RPMI7951 (cell line): ENCODE measurements at regions not wholly inside any gene's neighbourhood (a gene's known extent, or its start where the extent isn't known, plus 50 kb on each side); places are given as distances from the start of the nearest gene placed in this dataset.
A peak's percentile ranks its signal among the peaks of the same experiment; 100 is the strongest.
"Not testable (repeated sequence)": the region's sequence is repeated elsewhere in the genome, so short reads cannot be mapped to it uniquely, and the experiment has no call there.

Experiments
- DNase-seq: peaks from one replicate; pipeline ENCODE4 v3.0.0-alpha.2; 2012; ENCODE audit warnings: low read depth

DNA sequence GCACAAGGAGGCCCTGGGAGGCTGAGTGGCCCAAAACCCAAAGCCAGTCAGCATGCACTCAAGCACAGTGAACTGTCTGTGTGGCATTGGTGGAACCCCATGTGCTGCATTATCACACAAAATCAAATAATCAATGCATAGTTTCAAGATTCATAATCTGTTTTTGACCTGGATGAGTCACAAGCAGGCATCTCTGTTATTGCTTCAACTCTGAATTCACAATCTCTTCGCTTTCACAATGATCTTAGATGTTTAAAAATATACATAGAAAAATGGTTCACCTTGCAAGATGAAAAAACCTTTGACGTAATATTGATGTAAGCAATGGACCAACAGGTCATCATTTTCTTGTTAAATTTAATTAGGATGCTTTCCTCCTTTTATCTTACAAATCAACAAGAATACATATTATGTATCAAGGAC lies 455.4 kb downstream of the IRS2 start:
- no peak for DNase-seq

DNA sequence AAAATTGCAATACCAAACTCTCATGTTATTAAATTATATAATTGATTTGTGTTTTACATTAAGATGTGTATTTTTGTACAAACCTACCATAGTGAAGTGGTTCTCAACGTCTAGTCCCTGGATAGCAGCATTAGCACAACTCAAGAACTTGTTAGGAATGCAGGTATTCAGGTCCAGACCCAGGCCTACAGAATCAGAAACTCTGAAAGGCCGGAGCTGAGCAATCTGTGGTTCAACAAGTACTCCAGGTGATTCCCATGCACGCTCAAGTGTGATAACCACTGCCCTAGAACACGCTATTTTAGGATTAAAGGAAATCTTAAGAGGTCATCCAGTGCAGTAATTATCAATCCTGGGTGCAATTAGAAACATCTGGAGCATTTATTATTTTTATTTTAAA lies 456.3 kb downstream of the IRS2 start:
- no peak for DNase-seq

DNA sequence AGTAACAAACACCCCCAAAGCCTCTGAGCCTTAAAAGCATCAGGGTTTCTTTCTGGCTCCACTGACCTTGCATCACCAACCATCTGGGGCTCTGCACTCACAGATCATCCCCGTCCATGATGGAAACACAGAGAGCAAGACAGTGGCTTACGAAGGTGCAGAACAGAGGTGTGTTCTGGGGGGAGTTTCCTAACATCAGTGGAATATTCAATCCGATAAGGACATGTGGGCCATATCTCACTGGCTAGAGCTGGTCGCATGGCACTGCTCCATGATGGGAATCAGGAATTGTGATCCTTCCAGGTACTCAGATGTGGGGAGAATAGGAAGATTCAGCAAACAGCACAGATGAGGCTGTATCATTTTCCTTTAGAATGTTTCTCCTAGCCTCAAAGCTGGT lies 457.2 kb downstream of the IRS2 start:
- no peak for DNase-seq

DNA sequence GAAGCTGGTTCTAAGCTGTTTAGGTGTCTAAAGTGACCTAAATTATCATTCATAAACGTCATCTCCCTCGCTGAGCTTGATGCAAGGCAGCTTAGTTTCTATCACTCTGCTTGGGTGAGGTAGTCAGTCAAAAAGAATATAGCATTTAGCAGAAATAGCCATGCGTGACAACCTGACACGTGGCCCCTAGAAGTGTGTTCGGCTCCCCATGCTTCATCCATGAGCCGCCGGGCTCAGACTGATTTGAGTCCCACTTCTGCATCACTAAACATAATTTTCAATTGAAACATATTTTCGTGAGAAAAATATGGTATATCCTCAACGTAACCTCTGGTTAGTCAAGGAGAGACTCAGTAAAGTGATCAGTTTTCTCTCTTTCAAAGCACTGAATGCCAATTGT lies 459.8 kb downstream of the IRS2 start:
- no peak for DNase-seq

DNA sequence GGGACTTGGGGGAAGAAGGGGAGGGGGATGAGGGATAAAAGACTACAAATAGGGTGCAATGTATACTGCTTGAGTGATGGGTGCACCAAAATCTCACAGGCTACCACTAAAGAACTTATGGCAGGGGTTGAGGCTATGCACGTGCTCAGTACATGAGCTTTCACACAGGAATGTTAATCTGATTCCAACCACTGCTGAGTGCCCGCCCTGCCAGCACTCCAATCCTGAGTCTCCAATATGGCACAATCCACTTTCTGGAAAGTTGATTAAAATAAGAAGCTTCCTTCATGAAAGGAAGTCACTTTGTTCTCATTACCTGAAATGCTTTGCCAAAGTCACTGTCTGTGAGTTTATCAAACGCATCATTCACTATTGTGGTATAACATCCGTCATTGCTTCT lies 463.0 kb downstream of the IRS2 start:
- no peak for DNase-seq

DNA sequence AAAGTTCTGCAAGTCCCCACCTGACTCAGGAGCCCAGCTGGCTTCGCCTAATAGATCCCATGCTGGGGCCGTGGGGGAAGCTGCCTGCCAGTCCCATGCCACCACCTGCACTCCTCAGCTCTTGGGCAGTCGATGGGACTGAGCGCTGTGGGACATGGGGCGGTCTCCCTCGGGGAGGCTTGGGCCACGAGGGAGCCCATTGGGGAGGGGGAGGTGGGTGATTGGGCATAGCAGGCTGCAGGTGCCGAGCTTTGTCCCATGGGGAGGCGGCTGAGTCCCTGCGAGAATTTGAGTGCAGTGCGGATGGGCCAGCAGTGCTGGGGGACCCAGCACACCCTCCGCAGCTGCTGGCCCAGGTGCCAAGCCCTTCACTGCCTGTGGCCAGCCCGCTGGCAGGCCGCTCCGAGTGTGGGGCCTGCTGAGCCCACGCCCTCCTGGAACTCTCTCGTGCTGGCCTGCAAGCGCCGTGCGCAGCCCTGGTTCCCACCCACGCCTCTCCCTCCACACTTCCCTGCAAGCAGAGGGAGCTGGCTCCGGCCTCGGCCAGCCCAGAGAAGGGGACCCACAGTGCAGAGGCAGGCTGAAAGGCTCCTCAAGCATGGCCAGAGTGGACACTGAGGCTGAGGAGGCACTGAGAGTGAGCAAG lies 467.3 kb downstream of the IRS2 start:
- DNase-seq: no peak

DNA sequence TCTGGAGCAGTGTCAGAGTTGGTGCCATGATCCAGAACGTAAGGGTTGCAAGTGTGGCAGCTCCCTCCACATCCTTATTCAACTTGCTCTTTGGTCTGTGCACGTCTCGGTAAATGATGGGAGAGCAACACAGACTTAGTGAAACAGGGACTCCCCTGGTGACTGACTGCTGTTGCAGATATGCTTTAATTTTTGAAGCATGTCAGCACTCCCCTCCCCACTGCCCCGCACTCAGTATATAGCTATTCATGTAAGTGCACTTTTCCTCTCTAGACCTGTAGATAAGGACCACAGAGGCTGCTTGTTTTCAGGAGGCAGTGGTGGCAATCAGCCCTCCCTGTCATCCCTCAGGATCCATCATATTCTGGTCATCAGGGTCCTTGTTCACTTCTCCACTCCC lies 470.9 kb downstream of the IRS2 start:
- DNase-seq: no peak

DNA sequence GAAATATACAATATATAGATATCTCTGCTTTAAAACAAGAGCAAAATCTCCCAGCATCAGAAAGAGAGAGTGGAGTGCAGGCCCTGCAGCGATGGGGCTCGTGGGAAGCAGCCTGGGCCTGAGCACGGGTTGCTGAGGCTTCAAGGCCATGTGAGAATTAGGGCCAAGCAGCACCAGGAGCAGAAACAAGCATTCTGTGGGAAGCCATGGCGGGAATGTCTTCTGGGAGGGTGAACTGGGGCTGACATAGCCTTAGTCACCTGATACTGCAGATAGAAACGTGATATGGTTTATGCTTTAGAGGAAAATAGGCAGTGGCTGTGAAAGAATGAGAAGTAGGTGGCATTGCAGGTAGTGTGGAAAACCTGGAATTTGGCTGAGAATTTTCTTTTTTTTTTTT lies 472.3 kb downstream of the IRS2 start:
- no peak for DNase-seq

DNA sequence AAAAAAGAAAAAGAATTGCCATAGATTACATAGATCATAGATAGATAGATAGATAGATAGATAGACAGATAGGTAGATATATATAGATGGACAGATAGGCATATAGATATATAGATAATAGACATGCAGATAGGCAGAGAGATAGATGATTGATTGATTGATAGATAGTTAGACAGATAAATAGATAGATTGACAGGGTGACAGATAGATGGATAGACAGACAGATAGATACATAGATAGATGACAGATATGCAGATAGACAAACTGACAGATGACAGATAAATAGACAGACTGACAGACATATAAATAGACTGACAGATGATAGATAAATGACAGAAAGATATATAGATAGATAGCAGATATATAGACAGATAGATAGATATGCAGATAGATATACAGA lies 474.0 kb downstream of the IRS2 start:
- DNase-seq: no peak

DNA sequence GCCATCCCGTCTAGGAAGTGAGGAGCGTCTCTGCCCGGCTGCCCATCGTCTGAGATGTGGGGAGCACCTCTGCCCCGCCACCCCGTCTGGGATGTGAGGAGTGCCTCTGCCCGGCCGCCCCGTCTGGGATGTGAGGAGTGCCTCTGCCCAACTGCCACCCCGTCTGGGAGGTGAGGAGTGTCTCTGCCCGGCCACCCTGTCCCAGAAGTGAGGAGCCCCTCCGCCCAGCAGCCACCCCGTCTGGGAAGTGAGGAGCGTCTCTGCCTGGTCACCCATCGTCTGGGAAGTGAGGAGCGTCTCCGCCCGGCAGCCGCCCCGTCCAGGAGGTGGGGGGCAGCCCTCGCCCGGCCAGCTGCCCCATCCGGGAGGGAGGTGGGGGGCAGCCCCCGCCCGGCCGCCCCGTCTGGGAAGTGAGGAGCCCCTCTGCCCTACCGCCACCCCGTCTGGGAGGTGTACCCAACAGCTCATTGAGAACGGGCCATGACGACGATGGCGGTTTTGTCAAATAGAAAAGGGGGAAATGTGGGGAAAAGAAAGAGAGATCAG lies 474.9 kb downstream of the IRS2 start:
- not testable (repeated sequence) for DNase-seq

DNA sequence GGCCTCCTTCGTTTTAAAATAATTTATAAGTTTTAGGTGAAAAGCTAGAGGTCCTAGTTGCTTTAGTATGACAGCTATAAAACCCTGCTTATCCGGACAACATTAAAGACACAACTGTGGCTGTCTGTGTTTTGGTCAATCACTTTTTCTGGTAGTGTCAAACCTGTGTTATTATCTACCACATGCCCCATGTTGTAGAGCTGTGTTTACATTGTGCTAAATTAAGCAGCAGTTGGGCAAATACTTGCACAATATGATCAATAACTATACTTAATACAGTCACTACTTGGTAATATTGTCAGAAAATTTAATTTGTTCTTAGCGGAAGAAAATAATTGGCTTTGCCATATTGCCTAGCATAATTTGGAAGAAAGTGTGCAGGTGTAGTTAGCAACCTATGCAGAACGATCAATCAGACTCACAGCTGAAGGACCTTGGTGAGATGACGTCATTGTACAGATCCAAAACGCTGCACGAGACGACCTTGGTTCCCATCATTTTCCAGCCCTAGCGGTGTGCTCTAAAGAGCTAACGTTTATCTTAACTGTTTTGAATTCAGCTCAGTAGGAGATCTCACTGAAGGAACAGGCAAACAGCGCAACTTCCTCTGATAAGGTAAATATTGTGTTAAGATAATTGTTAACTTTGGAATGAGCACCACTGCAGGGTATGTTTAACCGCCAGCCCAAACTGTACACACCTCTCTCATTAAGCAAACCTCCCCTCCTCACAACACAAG lies 476.6 kb downstream of the IRS2 start:
- no peak for DNase-seq

DNA sequence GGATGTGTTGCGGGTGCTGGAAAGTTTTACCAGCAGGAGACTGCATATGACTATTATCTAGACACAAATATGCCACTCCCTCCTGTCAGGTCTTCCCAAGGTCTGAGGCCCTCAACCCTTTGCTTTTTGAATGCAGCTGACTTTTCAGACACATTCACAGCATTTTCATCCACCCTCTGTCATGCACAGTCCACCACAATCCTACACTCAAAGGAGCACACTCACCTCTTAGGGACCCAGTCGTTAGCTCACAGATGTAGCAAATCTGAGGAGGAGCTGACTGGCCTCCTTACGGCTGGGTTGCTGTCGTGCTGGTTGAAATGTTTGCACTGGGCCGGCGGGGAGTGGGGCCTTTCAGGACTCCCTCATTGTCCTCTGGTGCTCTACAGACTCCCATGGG lies 479.4 kb downstream of the IRS2 start:
- DNase-seq: no peak

DNA sequence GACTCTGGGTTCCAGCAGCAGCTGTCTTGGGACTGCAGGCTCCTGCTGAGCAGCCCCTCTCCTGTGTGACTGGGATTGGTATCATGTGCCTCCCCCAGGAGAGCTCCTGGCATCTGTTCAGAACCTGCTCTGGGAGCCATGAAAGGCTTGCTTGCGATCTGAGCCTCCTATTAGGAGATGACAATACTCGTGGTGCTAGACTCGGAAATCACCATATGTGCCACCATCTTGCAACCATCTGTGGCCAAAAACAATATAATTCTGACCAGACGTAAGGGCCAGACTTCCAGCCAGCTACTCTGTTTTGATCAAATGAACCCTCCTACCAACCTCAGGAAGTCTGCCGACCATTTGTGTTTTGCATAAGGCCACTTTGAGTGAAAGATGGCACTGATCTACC lies 484.7 kb downstream of the IRS2 start:
- peak; percentile 0 for DNase-seq

DNA sequence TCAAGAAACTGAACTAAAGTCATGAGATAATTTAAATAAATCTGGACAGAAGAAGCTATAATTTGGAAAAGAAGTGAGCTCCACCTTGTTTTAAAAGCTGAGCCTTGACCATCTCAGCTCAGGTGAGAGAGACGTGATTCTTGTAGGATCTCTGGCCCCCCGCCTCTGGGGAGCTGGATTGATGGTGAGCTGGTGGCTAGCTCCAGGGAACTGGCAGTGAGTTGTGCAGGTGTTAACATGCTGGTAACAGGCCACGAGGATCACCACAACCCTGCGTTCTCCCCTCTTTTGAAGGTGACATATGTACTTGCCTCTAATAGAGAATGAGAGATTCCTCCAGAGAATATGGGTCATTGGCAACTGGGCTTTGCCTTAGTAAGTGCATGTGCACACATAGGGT lies 485.1 kb downstream of the IRS2 start:
- DNase-seq: no peak

DNA sequence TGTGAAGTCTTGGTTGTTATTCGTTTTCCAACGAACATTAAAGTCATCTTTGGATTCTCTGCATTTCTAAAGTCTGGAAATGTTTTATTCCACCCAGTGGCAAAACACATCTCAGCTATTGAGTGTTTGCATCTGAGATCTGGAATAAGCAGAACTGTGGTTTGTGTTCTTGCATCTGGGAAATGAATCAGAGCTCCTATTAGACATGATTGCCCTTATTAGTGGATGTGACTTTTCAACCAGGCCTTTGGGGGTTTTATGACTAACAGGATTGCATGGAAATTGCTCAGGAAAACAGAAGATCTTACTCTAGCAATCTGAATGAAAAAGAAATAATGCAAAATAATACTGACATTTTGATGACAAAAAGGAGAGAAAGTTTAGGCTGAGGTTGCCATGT lies 488.8 kb downstream of the IRS2 start:
- peak; percentile 63 for DNase-seq

DNA sequence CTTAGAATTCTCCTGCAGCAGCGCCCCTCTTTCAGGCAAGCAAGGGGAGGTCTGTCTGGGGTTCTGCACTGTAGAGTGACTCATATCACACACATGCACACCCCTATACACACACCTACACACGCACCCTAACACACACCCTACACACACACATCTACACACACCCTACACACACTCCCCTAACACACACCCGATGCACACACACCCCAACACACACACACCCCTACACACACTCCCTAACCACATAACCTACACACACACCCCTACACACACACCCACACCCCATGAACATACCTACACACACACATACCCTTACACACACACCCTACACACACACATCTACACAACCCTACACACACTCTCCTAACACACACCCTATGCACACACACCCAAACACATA lies 493.2 kb downstream of the IRS2 start:
- DNase-seq: no peak

DNA sequence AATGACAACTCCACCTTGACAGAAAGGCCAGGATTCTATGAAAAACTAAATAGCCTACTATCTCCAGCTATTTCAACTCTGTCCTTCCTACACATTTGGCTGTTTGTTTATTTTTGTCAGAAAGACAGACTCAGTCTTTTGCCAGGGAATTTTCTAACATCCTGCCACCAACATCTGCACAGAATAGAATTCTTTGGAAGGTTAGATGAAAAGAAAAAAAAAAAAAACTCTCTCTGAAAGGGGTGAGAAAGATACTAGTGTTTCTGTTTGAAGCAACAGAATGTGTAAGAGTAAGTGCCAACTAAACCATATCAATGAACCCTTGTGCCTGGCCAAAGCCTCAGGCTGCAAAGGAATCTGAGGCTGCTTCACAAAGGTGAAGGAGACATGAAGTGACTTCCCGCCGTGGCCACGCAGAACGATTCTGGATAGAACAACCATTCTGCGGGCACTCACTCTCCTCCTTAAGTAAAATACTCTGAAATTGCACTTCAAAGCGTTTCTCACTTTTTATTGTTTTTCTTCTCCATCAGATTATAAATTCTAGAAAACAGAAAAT lies 498.2 kb downstream of the IRS2 start:
- DNase-seq: peak; percentile 14

DNA sequence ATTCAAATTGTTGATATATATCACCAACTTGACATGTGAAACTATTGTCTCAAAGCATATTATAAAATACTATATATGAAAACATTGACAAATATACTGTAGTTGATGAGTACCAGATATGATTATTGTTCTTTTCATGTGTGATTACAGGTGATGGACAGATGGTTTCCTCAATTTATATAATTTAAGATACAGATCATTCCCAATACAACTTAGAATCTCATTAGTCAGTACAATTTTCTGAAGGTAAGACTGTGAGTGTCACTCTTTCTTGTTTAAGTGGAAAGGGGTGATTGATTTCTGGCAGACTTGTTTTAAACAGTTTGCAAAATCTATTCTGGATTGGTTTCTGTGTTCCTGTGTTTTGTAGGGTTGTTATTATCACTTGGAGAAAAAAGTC lies 498.8 kb downstream of the IRS2 start:
- DNase-seq: no peak

DNA sequence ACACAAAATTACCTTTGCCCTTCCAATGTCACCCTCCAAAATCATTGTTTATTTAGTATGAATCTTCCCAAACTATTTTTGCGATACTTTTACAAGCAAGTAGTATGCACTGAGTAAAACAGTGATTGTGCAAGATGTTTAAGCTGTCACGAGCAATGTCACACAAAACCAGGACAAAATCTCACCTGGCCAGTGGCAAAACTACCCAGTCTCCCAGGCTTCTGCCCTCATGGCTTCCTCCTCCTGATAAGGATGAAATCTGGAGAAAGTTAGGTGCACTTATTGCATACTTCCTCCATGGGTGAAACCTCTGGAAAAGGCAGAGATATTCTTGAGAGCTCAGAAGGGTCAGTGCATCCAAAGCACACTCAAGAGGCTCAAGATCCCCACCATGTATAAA lies 500.8 kb downstream of the IRS2 start:
- DNase-seq: no peak

DNA sequence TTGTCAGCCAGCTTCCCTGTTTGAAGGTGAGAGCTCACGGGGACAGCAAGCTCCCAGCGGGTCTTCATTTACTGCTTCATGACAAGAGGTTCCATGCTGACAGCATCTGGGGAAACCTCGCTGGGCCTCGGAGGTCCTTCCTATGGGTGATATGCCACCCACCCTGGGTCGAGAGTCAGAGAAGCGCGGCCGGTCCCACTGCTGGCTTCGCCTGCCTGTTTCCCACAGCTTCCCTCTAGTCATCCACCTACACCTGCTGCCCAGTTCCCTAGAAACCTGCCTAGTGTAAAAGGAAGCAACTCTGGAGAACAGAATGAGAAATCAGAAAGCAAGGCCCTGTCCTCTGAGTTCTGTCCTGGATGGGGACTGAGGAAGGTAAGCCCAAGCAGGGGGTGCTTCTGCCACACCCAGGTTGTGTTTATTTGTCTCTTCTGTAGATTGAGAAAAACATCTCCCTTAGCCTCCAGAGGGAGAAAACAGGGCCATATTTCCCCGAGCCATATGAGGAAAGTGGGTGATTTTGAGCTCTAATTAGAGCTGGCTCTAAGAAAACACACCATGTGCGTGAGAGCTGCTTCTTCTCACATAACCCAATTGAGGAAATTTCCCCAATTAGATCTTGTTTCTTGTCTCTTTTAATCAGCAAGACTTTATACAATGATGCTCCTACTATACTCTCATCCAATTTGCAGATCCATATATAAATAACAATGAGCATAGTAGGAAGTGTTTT lies 504.3 kb downstream of the IRS2 start:
- no peak for DNase-seq

DNA sequence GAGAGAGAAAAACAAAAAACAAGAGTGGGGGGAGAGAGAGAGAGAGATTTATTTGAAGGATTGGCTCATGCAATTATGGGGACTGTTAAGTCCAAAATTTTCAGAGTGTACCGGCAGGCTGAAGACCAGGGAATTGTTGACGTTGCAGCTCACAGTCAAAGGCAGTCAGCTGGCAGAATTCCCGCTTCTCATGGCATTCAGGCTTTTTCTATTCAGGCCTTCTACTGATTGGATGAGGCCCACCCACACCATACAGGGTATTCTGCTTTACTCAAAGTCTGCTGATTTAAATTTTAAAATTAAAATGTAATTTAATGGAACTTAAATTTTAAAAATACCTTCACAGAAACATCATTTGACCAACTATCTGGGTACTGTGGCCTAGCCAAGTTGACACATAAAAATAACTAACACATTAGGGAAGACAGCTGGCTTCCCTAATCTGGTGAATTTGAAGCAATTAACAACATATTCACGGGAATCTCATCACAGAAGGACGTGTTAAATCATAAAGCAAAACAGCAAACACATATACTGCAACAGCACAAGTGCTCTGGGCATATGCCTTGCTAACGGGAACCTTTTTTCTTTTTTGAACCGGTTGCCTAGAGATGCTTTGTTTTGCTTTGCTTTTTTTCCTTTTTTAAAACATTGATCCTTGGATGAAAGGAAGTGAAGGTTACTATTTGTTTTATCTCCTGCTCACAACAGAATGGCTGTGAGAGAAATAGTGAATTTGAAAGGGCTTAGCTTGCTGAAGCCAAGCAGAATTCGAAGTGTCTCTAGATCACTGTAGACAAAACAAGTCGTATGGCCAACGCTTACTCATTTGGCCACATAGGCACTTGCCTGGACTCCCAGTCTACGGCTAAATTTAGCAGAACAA lies 505.1 kb downstream of the IRS2 start:
- no peak for DNase-seq

DNA sequence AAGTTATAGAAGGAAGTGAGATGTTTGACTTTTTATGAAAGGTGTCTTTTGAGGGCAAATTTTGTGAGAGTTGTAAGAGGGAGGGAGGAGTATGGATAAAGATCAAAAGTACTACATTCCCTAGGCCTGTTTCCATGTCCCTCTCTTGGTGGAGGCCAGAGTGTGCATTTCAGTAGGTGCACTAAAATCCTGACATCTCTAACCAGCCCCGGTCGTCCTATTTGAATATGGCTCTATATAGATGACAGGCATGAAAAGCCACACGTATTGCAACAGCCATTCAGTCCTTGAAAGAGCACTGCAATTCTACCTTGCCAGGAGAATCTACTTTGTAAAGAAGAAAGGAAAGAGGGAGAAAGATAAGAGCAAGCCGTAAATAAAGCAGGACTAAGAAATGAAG lies 510.1 kb downstream of the IRS2 start:
- DNase-seq: no peak
